B cell (primary cell): ENCODE measurements at regions not wholly inside any gene's neighbourhood (a gene's known extent, or its start where the extent isn't known, plus 50 kb on each side); places are given as distances from the start of the nearest gene placed in this dataset.
"Not testable (repeated sequence)": the region's sequence is repeated elsewhere in the genome, so short reads cannot be mapped to it uniquely, and the experiment has no call there.

Experiments
- ATAC-seq: fragments of 200-7000 bp; cut with Tn5 transposase; one replicate; pipeline ENCODE4 v1.10.0; 2021; ENCODE audit warnings: low read depth, mild to moderate bottlenecking, moderate number of reproducible peaks, moderate library complexity
- CTCF ChIA-PET: fragments of 350-600 bp; sonication (Branson Sonifier 250); formaldehyde crosslinking; loops from one replicate; lab custom pipeline; 2021; ENCODE audit warnings: antibody characterized with exemption, inconsistent platforms; lab: Charles Lee
- POLR2A ChIA-PET: fragments of 350-600 bp; sonication (Branson Sonifier 250); formaldehyde crosslinking; loops from one replicate; lab custom pipeline; 2021; ENCODE audit warnings: antibody characterized with exemption; lab: Charles Lee
- DNase-seq: peaks from one replicate; pipeline ENCODE4 v3.0.0; 2013
- H2AFZ ChIP-seq: 2 replicates; pipeline ENCODE4 v1.6.1; 2012; ENCODE audit warnings: mild to moderate bottlenecking, low read depth, low read length; ENCODE audit not compliant: insufficient read depth, poor library complexity, severe bottlenecking
- H3K27ac ChIP-seq, 2 donors: 1 replicate in 1 of 2; 2 replicates in 1 of 2; pipeline ENCODE4 v1.5.1; 2012 to 2013; ENCODE audit warnings: low read length in 2 of 2, mild to moderate bottlenecking in 2 of 2, moderate library complexity in 1 of 2
- H3K27me3 ChIP-seq, 4 experiments: fragments of 200-600 bp in 1 of 4; sonication (generic) in 1 of 4; replicated peaks in 1 of 4; 1 replicate in 2 of 4; 2 replicates in 2 of 4; pipeline versions ENCODE4 v1.6.1 to v1.7.0; 2013 to 2016; ENCODE audit warnings: low read length in 3 of 4, mild to moderate bottlenecking in 2 of 4, mixed read lengths in 1 of 4, moderate library complexity in 1 of 4; ENCODE audit not compliant: insufficient read depth in 4 of 4, control insufficient read depth in 3 of 4; ENCODE audit errors: control extremely low read depth in 1 of 4
- H3K36me3 ChIP-seq, 2 experiments: replicated peaks in 1 of 2; 1 replicate in 1 of 2; 2 replicates in 1 of 2; pipeline versions ENCODE4 v1.6.1 to v1.7.1; 2013; ENCODE audit warnings: low read length in 1 of 2; ENCODE audit not compliant: insufficient read depth in 2 of 2, control insufficient read depth in 1 of 2; ENCODE audit errors: control extremely low read depth in 1 of 2, extremely low read depth in 1 of 2
- H3K4me1 ChIP-seq, 2 donors: fragments of 200-600 bp in 1 of 2; sonication (generic) in 1 of 2; 1 replicate in 1 of 2; 2 replicates in 1 of 2; pipeline versions ENCODE4 v1.5.1 to v1.6.1; 2013 to 2017; ENCODE audit warnings: low read length in 2 of 2; ENCODE audit not compliant: control insufficient read depth in 2 of 2, insufficient read depth in 2 of 2
- H3K4me2 ChIP-seq: replicated peaks from 2 replicates; pipeline ENCODE3; 2012; ENCODE audit warnings: mild to moderate bottlenecking, low read depth, low read length; ENCODE audit not compliant: poor library complexity, severe bottlenecking
- H3K4me3 ChIP-seq, 5 experiments: fragments of 200-600 bp in 1 of 5; sonication (generic) in 1 of 5; 1 replicate in 3 of 5; 2 replicates in 2 of 5; pipeline versions ENCODE4 v1.5.1 to v1.7.0; 2011 to 2016; ENCODE audit warnings: low read length in 4 of 5, mild to moderate bottlenecking in 4 of 5, low read depth in 2 of 5, control low read depth in 1 of 5, moderate library complexity in 1 of 5; ENCODE audit not compliant: insufficient read depth in 1 of 5; ENCODE audit errors: control extremely low read depth in 1 of 5, extremely low read depth in 1 of 5
- H3K79me2 ChIP-seq: fragments of 200-600 bp; sonication (generic); one replicate; pipeline ENCODE4 v1.6.0; 2016; ENCODE audit warnings: low read length; ENCODE audit not compliant: control insufficient read depth, insufficient read depth
- H3K9ac ChIP-seq: fragments of 200-600 bp; sonication (generic); 2 replicates; pipeline ENCODE4 v1.6.1; 2017; ENCODE audit warnings: mild to moderate bottlenecking, low read length, moderate library complexity
- H3K9me3 ChIP-seq, 3 donors: one replicate each; pipeline versions ENCODE4 v1.6.1 to v1.7.1; 2013; ENCODE audit warnings: low read length in 2 of 3; ENCODE audit not compliant: control insufficient read depth in 2 of 3, insufficient read depth in 1 of 3; ENCODE audit errors: control extremely low read depth in 1 of 3
- H4K20me1 ChIP-seq: 2 replicates; pipeline ENCODE4 v1.6.0; 2012; ENCODE audit warnings: mild to moderate bottlenecking, low read length; ENCODE audit not compliant: insufficient read depth, control insufficient read depth, poor library complexity, severe bottlenecking
- H3K27ac Mint-ChIP-seq: one replicate; pipeline ENCODE4 v1.8.0; 2021; ENCODE audit warnings: mixed read lengths
- H3K27me3 Mint-ChIP-seq: one replicate; pipeline ENCODE4 v1.8.0; 2021; ENCODE audit warnings: mixed read lengths
- H3K4me1 Mint-ChIP-seq: one replicate; pipeline ENCODE4 v1.8.0; 2021; ENCODE audit warnings: mixed read lengths
- H3K4me3 Mint-ChIP-seq: one replicate; pipeline ENCODE4 v1.8.0; 2021; ENCODE audit warnings: mixed read lengths
- H3K9me3 Mint-ChIP-seq: one replicate; pipeline ENCODE4 v1.8.0; 2022; ENCODE audit warnings: mixed read lengths; ENCODE audit not compliant: insufficient read depth
- EZH2 ChIP-seq: IDR thresholded peaks from 2 replicates; pipeline ENCODE4 v1.6.1; 2012; ENCODE audit warnings: borderline replicate concordance, low read depth, mild to moderate bottlenecking, moderate library complexity, low read length; ENCODE audit not compliant: insufficient read depth, poor library complexity, severe bottlenecking
- WGBS: methylation state at CpG from one replicate; pipeline ENCODE4 v1.1.5; 2013; ENCODE audit warnings: missing lambda C conversion rate; ENCODE audit not compliant: insufficient coverage; 5-methylcytosine and 5-hydroxymethylcytosine counted together
- intact Hi-C: fragments of 100-400 bp; cut with micrococcal nuclease; formaldehyde crosslinking; loops from one replicate; pipeline ENCODE4 v1.10.0; 2022
- TF ChIP-seq, protein P1 (sequence below): fragments of 200-600 bp; IDR thresholded peaks from one replicate; pipeline ENCODE4 v1.8.0; 2022; ENCODE audit warnings: antibody characterized with exemption, mild to moderate bottlenecking

- no peak overlapping the region for H3K4me2 ChIP-seq
These were observed 607.3 kb upstream of the CITED2 start for GRCh38 chr6:139981768-139982181.

DNA sequence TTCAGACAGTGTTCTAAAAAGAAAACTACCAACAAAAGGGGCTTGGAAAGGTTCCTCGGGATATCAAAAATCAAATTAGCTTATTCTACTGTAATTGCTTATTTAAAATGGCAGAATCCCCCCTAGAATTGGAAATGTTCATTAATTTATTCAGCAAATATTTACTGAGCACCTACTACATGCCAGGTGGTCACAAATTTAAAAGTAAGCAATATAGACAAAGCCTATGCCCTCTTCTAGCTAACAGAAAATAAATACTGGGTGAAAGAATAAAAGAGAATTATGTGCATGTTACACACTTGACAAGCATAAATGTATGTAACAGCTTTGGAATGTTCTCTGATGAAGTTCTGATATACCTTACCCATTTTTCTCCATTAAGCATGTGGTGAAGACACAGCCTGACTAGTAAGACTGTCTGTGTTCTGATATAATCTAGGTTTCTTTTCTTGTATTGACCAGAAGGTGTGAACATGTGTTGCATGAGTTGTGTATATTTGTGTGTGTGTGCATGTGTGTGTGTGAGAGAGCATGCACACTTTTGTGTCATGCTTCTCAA lies 606.7 kb upstream of the CITED2 start:
- DNase-seq (no peak), ATAC-seq (no peak)
- H3K79me2 ChIP-seq = no peaks in the 10 kb centered on the region
- H3K4me1 Mint-ChIP-seq = peaks cover 2% of the 10 kb centered on the region
- H3K27ac ChIP-seq = no peak overlapping the region
- H3K4me1 ChIP-seq = peaks cover 0 to 2% of the 10 kb centered on the region in 2 donors
- H3K9me3 ChIP-seq = no peaks in the 10 kb centered on the region
- intact Hi-C loops = no loop called here
- H3K9me3 Mint-ChIP-seq = no peaks in the 10 kb centered on the region
- no peak for TF ChIP-seq EZH2
- TF ChIP-seq, protein P1, sequence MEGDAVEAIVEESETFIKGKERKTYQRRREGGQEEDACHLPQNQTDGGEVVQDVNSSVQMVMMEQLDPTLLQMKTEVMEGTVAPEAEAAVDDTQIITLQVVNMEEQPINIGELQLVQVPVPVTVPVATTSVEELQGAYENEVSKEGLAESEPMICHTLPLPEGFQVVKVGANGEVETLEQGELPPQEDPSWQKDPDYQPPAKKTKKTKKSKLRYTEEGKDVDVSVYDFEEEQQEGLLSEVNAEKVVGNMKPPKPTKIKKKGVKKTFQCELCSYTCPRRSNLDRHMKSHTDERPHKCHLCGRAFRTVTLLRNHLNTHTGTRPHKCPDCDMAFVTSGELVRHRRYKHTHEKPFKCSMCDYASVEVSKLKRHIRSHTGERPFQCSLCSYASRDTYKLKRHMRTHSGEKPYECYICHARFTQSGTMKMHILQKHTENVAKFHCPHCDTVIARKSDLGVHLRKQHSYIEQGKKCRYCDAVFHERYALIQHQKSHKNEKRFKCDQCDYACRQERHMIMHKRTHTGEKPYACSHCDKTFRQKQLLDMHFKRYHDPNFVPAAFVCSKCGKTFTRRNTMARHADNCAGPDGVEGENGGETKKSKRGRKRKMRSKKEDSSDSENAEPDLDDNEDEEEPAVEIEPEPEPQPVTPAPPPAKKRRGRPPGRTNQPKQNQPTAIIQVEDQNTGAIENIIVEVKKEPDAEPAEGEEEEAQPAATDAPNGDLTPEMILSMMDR = no peak
- H3K9ac ChIP-seq = no peak overlapping the region
- no peak overlapping the region for H3K4me3 ChIP-seq
- ChIA-PET CTCF (no interaction called here), POLR2A (no interaction called here)
- no peak overlapping the region for H3K4me2 ChIP-seq
- peak overlapping the region; percentile 7 for H2AFZ ChIP-seq
- no peak overlapping the region for H3K4me3 Mint-ChIP-seq
- no peaks in the 10 kb centered on the region for H4K20me1 ChIP-seq
- H3K27ac Mint-ChIP-seq = no peak overlapping the region
- WGBS = no CpG with 5 or more reads among the region's 1 CpG
- no peaks in the 10 kb centered on the region for H3K36me3 ChIP-seq
- peaks cover 10% of the 10 kb centered on the region for H3K27me3 Mint-ChIP-seq
- no peaks in the 10 kb centered on the region for H3K27me3 ChIP-seq

More at GRCh38 chr6:139981768-139982181, 607.3 kb upstream of the CITED2 start:
- no peak for ATAC-seq
- ChIA-PET POLR2A (no interaction called here), CTCF (no interaction called here)
- peak overlapping the region; percentile 7 for H2AFZ ChIP-seq
- 80% methylated on average over 1 of the region's 5 CpGs for WGBS
- no peaks in the 10 kb centered on the region for H3K9me3 ChIP-seq
- Mint-ChIP-seq H3K9me3 (no peaks in the 10 kb centered on the region), H3K27me3 (peaks cover 8% of the 10 kb centered on the region), H3K27ac (no peak overlapping the region), H3K4me3 (no peak overlapping the region), H3K4me1 (peaks cover 2% of the 10 kb centered on the region)
- no peak for DNase-seq
- H3K4me1 ChIP-seq = peaks cover 0 to 2% of the 10 kb centered on the region in 2 donors
- H3K4me3 ChIP-seq = no peak overlapping the region
- H3K27ac ChIP-seq = no peak overlapping the region
- no peak overlapping the region for H3K9ac ChIP-seq
- TF ChIP-seq, protein P1 = no peak
- TF ChIP-seq EZH2 = no peak
- no peaks in the 10 kb centered on the region for H3K79me2 ChIP-seq
- H3K27me3 ChIP-seq = no peaks in the 10 kb centered on the region
- no peaks in the 10 kb centered on the region for H3K36me3 ChIP-seq
- H4K20me1 ChIP-seq = no peaks in the 10 kb centered on the region
- intact Hi-C loops = no loop called here

DNA sequence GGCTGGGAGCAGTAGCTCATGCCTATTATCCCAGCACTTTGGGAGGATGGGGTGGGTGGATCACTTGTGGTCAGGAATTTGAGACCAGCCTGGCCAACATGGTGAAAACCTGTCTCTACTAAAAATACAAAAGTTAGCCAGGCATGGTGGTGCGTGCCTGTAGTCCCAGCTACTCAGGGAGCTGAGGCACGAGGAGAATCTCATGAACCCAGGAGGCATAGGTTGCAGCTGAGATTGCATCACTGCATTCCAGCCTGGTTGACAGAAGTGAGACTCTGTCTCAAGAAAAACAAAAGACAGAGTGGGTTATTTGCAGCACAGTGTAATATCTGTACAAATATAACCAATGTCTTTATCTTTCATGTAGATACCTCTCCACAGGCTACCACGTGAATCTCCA lies 606.2 kb upstream of the CITED2 start:
- H3K27ac ChIP-seq, H3K27ac Mint-ChIP-seq, DNase-seq, H4K20me1 ChIP-seq, H3K4me1 Mint-ChIP-seq, H3K9me3 Mint-ChIP-seq, POLR2A ChIA-PET, H3K36me3 ChIP-seq, H2AFZ ChIP-seq, ATAC-seq, H3K9ac ChIP-seq, H3K4me2 ChIP-seq, H3K4me1 ChIP-seq, CTCF ChIA-PET, H3K9me3 ChIP-seq, intact Hi-C loops, H3K4me3 ChIP-seq, H3K27me3 ChIP-seq, H3K79me2 ChIP-seq, H3K4me3 Mint-ChIP-seq: not testable (repeated sequence)
- H3K27me3 Mint-ChIP-seq = peaks cover 13% of the 10 kb centered on the region
- 93% methylated on average over 2 of the region's 3 CpGs for WGBS
